ENCODE measurements at regions not wholly inside any gene's neighbourhood (a gene's known extent, or its start where the extent isn't known, plus 50 kb on each side); places are given as distances from the start of the nearest gene placed in this dataset.

DNA sequence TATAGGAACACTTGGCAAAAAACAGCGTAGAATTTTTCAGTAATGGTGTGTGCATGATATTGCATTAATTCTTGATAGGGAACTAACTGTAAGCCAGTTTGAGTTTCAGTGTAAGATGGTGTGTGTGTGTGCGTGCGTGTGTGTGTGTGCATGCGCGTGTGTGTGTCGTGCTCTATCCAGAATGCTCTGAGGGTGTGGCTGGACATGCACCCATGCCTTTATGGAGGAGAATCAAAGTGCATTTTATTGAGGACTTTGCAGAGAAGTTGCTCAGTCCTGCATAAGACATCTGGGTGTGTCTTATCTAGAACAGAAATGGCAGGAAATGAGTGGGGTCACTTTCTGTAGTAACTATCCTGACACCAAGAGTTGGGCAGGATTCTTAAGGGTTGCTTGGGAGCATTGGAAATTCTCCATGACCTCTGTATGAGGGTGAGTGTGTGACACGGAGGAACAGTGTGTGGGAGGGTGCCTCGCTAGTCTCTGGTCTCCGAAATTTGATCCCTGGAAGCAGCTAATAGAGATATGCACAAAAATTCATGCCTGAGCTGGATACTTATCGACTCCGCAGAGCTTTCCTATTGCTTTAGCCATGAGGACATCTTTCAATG lies 252.2 kb downstream of the TSHZ3 start (continued):
- TF ChIP-seq CHD7 (IDR thresholded peaks at IDR 0.05; ENCODE audit: insufficient replicate concordance, low read length) (no peak), HDAC2 (IDR thresholded peaks at IDR 0.05; ENCODE audit: borderline replicate concordance in 1 of 2, low read depth in 2 of 2, low read length in 2 of 2) (no peak), ASH2L (IDR thresholded peaks at IDR 0.05; ENCODE audit: low read length) (no peak), SP2 (IDR thresholded peaks at IDR 0.05; ENCODE audit: low read length) (no peak), TAF1 (IDR thresholded peaks at IDR 0.05; ENCODE audit: low read depth, low read length) (no peak), JUND (IDR thresholded peaks at IDR 0.05; ENCODE audit: low read length) (no peak), BRCA1 (IDR thresholded peaks at IDR 0.05; ENCODE audit: low read depth, low read length) (no peak), SUZ12 (IDR thresholded peaks at IDR 0.05; ENCODE audit: low read length) (no peak), CEBPB (IDR thresholded peaks at IDR 0.05; ENCODE audit: low read depth, low read length) (no peak)
